Activated CD4-positive, alpha-beta T cell treated with anti-CD3 and anti-CD28 coated beads, Interleukin-2, amount 50 U/mL, for 48 hours (primary cell): ENCODE measurements at regions not wholly inside any gene's neighbourhood (a gene's known extent, or its start where the extent isn't known, plus 50 kb on each side); places are given as distances from the start of the nearest gene placed in this dataset.

Experiments
- DNase-seq, 2 experiments: peaks; one replicate each; pipeline ENCODE4 v3.0.0-alpha.2; 2020

DNA sequence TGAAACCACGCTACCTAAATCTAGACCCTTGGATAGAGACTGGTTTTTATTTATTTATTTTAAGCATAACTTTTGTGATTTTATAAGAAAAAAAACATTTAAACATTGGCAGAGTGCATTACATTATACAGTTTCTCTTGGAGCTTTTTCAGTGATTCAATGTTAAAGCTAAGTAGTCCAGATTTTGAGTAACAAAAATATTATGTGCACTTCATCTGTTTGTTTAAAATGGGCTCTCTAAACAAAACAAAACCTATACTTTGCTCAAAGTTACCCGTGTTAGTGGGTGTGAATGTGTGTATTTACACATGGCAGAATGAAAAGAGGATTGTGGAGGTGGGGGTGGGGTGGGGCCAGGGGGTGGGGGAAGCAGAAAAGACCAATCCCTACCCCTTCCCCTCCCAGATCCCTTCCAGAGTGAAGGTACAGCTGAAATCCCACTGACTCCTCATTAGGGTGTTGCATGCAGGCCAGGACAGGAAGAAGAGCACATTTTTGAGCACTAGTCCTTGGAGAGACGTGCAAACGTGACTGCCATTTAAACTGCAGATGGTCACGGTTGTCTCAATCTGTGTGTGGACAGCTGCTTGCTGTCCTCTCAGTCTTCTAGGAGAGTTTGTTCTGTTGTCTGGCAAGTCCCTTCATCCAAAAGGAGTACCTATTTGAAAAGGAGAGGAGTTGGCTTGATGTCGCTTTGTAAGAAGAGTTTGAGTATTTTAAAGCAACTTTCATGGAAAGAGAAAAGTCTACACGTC lies 303.0 kb downstream of the ICOS start:
- DNase-seq = no peak

- DNase-seq = no peak
Measured at GRCh38 chr2:204240961-204241360, 304.3 kb upstream of the PARD3B start.

GRCh38 chr2:204249437-204249836 lies 295.8 kb upstream of the PARD3B start:
- DNase-seq = no peak

DNA sequence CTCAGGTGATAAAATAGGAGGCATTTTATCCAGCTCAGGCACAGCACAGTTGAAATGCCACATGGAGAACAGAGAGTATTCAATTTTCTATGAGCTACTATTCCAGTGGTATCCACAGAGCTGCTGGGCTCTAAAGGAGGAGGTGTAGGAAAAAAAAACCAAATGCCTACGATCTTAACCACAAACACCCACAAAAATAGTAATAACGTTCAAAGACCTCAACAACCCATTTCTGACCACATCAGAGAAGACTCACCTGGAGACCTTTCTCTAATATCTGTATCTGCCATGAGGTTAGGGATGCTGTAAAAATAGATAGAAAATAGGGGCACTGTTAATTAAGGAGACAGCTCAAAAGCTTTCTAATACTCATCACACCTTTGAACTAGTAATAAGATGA lies 294.6 kb upstream of the PARD3B start:
- no peak for DNase-seq

DNA sequence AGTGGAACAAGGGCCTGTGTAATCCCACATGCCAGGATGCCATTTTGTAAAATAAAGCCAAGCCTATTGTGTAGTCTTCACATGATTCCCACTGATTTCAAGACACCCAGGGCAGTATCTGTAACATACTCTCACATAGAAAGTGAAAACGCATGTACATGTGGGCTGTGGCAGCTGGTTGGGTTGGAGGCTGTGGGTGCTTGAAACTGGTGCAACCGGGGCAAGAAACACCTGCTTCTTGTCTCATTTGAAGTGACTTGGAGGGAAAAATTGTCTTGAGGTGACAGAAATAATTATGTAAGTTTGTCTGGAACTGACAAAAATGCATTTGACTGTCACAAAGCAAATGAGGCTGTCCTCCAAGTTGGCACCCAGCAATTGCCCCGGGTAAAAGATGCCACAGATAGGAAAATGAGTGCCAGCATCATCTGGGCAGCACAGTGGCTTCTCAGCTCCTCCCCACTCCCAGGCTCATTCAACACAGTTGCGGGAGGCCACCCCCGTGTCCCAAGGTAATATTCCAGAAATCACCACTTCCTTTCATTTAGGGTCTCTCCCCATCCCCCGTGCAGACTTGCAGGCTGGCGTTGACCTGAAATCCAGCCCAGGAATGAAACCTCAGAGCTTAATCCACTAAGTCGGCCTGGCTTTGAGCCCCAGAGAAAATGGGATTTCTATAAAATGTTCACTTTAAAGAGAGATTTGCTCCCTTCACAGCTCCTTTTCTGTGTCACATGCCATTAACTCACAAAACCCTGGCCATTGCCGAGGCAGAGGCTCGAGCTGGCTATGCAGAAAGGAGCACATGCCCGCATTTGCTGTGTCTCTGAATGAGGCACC lies 293.9 kb upstream of the PARD3B start:
- DNase-seq = peak in 1 of 2 experiments; percentile 12

GRCh38 chr2:204251998-204252376 lies 293.3 kb upstream of the PARD3B start:
- DNase-seq = no peak

- DNase-seq = no peak
Measured at GRCh38 chr2:204255071-204255470, 290.2 kb upstream of the PARD3B start.

- DNase-seq = no peak
Measured at GRCh38 chr2:204255526-204255925, 289.7 kb upstream of the PARD3B start.

GRCh38 chr2:204257781-204258180 lies 287.5 kb upstream of the PARD3B start:
- DNase-seq = no peak

- no peak for DNase-seq
Measured at GRCh38 chr2:204258890-204259289, 286.4 kb upstream of the PARD3B start.

GRCh38 chr2:204260162-204260877 lies 285.0 kb upstream of the PARD3B start:
- DNase-seq = peak; percentile 33 to 57

GRCh38 chr2:204260901-204261300 lies 284.4 kb upstream of the PARD3B start:
- no peak for DNase-seq

DNA sequence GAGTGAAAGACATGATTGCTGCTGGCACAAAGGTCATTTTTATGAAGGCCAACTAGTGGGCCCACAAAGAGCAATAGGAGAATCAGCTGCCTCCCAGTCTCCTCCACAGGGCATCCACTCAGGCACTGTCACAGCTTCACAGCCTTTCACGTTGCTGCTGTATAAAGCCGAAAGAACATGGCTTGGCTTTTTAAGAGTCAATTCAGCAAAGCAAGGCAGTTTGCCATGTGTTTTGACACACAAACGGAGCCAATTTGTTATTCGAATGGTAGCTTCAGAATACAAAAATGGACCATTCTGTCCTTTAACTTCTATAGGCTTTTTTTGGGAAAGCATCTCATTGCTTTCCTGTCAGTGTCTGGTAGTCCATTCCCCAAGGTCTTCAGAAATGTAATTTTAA lies 283.4 kb upstream of the PARD3B start:
- DNase-seq = no peak

- DNase-seq = no peak
Measured at GRCh38 chr2:204264085-204264553, 281.2 kb upstream of the PARD3B start.

GRCh38 chr2:204264621-204265140 lies 280.6 kb upstream of the PARD3B start:
- no peak for DNase-seq

GRCh38 chr2:204265681-204266181 lies 279.5 kb upstream of the PARD3B start:
- no peak for DNase-seq

DNA sequence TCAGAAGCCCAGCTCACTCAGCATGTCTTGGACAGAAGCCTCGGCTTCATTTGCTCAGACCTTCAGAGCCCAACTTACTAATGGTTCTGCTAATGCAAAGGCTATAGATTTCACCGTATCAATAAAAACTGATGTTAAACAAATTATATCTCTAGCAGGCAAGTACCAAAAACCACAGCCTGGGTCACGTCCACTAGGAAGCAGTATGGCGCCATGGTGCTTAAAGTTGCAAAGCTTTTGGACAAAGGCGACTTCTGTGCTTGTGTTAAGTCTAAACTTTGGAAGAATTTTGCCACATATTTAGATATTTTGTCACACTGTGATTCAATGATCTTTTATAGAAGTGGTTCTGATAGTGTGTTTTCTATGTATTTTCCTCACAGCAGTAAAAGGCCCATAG lies 276.8 kb upstream of the PARD3B start:
- DNase-seq = no peak

DNA sequence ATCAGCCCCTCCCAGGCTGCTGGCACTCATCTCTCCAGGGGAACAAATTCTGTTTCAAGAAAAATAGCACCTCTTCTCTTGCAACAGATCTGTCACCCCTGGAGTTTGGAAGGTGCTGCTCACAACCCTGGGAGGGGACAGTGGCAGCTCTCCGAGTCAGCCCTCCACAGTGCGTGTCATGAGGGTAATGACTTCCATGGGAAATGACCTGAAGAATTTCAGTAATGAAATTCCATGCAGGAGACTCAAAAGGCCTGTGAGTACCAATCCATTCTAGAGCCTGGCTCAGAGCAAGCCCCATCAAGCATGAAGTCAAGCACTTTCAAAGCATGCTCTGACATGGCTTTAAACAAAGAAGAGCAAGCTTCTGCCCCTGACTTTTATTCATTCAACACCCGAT lies 276.3 kb upstream of the PARD3B start:
- DNase-seq = no peak

DNA sequence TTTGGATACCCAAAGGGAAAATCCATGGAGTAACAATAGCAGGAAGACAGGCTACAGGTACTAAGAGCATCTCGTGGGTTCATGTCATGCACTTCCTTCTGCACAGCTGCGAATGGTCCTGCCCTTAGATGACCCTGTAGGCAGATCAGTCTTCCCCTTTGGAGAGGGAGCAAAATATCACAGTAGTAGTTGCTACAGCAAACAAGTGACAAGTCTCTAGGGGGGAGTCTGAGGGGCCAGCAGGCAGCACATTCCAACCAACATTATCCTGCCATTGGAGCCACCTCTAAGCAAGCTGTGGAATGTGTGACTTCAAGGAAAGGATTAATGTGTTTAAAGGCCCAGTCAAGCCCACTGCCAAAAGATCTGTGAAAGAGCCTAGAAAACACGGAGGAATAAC lies 273.2 kb upstream of the PARD3B start:
- DNase-seq = no peak

GRCh38 chr2:204272610-204273287 lies 272.5 kb upstream of the PARD3B start:
- no peak for DNase-seq

DNA sequence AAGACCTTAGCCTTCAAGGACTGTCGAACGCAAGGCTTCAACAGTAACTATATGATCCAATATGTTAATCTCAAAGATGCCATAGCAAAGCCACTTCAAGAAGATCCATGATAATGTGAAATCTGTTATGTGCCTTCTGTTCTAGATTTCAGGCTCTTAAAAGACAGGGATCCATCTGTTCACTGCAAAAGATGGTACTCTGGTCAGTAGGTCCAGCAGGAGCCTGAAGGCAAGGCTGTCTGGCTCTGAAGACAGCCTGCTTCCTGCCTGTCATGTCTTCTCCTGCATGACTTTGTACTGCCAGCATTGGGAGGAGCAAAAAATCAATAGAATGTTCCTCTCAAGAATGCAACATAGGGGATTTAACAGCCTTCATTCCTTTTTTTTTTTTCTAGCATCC lies 270.8 kb upstream of the PARD3B start:
- no peak for DNase-seq

- no peak for DNase-seq
Measured at GRCh38 chr2:204274991-204275390, 270.3 kb upstream of the PARD3B start.
